NCI-H82 (cell line): ENCODE measurements at regions not wholly inside any gene's neighbourhood (a gene's known extent, or its start where the extent isn't known, plus 50 kb on each side); places are given as distances from the start of the nearest gene placed in this dataset.
A peak's percentile ranks its signal among the peaks of the same experiment; 100 is the strongest.

Source experiments
- DNase-seq: peaks from one replicate; lab custom pipeline; 2025; lab: John Stamatoyannopoulos, UW

DNA sequence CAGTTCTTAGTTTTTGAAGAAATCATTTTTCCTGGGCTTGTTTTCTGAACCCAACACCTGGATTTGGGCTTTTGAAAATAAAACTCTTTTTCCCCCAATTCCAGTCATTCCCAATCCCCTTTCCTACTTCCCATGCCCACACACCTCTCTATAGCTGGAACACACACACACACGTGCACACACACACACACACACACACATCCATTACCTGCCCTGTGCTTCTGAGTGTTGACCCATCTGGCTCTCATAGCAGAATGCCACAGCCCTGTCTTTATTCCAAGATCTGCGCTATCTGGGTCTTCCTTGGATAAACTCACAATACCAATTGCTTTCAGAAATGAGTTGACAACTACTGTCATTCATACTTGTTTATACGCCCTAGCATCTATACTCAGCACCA, 54.9 kb upstream of the C4orf54 start:
- no peak for DNase-seq

DNA sequence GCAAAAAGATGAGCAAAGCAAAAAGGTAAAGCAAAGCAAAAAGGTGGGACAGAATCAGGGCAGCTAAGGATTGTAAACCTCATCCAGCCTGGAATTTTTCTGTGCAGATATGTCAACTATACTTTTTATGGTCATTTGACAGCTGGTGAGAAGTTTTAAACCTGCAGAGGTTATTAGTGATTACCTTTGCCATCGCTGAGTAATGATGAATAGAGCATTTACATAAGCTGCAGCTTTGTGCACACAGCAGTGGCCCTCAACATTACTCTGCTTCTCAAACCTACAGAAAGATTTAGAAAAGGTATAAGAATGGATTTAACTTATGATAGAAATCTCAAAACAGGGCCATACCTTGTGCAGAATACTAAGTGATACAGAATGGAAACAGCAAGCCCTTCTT, 54.5 kb upstream of the C4orf54 start:
- DNase-seq: no peak

DNA sequence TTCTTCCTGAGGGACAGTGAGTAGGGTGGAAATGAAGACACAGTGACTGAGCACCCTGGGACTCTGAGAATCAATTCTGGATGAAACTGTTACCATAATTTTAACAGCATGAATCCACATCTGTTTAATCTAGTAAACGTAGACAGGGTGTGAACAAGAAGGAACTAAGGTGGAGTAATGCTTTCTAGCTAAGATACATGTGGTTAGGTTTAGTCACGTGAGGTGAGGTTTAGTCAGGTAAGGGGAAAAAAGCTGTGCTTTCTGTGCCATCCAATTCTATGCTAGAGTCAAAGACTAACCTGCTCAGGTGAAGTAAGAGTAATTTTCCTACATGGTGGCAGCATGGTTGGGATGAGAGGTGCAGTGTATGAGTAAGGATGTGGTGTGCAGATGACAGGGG, 54.0 kb upstream of the C4orf54 start:
- no peak for DNase-seq

DNA sequence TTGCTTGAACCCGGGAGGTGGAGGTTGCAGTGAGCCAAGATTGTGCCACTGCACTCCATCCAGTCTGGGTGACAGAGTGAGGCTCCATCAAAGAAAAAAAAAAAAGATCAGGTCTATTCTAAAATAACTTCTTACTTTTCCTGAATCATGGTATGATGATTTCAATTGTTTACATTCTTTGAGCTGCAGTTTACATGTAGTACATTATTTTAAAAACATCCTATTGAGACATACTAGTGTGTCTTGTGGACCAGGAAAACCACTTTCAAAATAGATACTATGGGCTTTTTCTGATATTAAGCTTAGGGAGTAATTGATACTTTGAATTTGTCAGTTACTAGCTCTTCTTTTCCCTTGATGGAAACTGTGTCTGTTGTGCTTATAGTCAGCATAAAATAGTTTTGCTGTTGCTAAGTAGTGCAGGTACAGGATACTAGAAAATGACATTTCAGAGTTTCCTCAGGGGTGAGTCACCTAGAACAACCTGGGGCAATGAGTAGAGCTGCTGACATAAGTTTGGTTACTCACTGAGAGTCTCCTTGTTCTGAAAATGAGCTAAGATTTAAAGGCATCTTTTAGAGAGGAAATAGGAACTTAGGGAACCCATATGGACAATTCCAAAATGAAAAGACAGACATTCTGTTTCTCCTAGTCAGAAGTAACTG, 53.2 kb upstream of the C4orf54 start:
- no peak for DNase-seq

DNA sequence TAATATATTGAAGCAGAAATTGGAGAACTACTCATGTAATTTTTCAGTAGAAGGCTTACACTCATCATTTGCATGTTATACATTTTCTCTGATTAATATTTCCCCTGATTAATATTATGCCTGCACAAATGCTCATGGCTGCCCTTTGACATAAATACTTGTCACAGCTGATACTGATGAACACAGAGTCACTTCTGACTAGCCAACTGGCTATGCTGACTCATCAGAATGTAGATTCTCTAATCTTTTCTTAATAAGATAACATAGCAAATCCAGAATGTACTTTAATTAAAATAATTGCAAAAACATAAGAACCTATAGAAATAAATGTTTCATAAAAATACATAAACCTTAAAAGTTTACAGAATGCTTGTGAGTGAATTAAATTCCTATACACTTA, 52.4 kb upstream of the C4orf54 start:
- peak; percentile 53 for DNase-seq

DNA sequence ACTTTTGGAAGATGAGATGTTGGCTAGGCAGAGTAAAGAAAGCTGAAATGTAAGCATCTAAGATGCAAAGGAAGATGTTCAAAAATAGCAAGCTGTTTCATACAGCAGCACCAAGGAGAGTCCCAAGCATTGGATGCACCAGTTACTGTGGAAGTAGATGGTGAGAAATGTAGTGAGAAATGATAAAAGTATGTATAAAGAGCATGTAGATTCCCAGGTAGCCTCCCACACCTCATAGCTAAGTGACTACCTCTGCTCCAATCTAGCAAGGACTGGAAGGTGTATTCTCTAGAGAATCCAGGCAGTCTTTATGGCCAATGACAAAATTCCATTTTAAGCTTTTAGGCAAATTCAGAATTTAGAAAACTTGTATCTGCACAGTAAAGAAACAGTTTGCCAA, 50.9 kb upstream of the C4orf54 start:
- no peak for DNase-seq
